ENCODE measurements at regions not wholly inside any gene's neighbourhood (a gene's known extent, or its start where the extent isn't known, plus 50 kb on each side); places are given as distances from the start of the nearest gene placed in this dataset.

- Mint-ChIP-seq H3K27ac (no peak overlapping the region), H3K4me1 (no peaks in the 10 kb centered on the region), H3K36me3 (no peaks in the 10 kb centered on the region), H3K27me3 (ENCODE audit: low read depth in 3 of 3) (peaks cover 0 to 3% (median 2%) of the 10 kb centered on the region in 3 donors), H3K9me3 (peaks cover 0 to 26% (median 5%) of the 10 kb centered on the region in 6 donors), H3K4me3 (no peak overlapping the region)
- DNase-seq, result no peak
Measured at GRCh38 chr1:102084771-102085535, 88.2 kb upstream of the OLFM3 start.

GRCh38 chr1:102083192-102083591, 86.5 kb upstream of the OLFM3 start:
- H3K9me3 Mint-ChIP-seq, result peaks cover 0 to 31% (median 10%) of the 10 kb centered on the region in 6 donors

DNA sequence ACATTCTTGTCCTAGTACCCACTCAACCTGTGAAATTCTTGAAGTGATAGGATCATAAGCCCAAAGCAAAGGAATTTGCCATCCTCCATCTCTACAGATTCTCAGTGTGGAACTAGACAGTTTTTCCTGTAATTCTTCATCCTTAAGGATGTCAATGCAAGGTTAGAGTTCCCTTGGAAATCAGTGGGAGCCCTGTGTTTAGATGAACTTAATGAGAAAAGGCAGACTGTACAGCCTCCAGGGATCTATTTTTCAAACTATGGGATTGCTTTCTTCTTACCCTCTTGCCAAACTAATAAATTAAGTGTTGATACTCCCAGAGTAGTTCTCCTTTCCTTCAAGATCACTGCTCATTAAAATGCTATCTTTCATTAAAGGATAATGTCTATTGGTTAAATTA, 78.1 kb upstream of the OLFM3 start:
- Mint-ChIP-seq H3K36me3 (no peaks in the 10 kb centered on the region), H3K27me3 (ENCODE audit: low read depth in 3 of 3) (peaks cover 0 to 1% (median 0%) of the 10 kb centered on the region in 3 donors), H3K9me3 (peaks cover 3 to 29% (median 9%) of the 10 kb centered on the region in 6 donors), H3K27ac (no peak overlapping the region), H3K4me1 (no peaks in the 10 kb centered on the region), H3K4me3 (no peak overlapping the region)
- DNase-seq, result no peak

More at GRCh38 chr1:102083192-102083591, 86.5 kb upstream of the OLFM3 start:
- H3K4me3 Mint-ChIP-seq, result no peak overlapping the region
- no peak overlapping the region for H3K27ac Mint-ChIP-seq
- H3K27me3 Mint-ChIP-seq (ENCODE audit: low read depth in 3 of 3), result peaks cover 0 to 3% (median 1%) of the 10 kb centered on the region in 3 donors
- no peaks in the 10 kb centered on the region for H3K36me3 Mint-ChIP-seq
- H3K4me1 Mint-ChIP-seq, result no peaks in the 10 kb centered on the region
- no peak for DNase-seq

DNA sequence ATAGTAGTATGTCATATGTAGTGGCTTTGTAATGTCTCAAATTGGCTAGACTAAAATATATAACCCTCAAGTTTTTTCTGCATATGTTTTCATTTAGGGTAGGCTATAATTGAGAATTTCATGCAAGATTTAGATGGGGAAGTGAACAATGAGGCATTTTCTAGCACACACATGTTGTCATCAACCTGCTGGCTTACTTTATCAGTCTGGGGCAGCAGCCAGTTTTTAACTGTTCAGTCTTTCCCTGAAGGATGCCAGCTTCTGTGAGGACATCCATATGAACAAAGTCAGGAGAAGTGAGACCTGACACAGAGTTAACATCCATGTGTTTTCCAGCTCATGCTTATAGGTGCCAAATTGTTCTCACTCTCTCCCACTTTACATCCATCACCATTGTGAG, 74.7 kb upstream of the OLFM3 start:
- H3K4me3 Mint-ChIP-seq, result no peak overlapping the region
- H3K36me3 Mint-ChIP-seq, result no peaks in the 10 kb centered on the region
- H3K9me3 Mint-ChIP-seq, result peaks cover 0 to 17% (median 6%) of the 10 kb centered on the region in 6 donors
- H3K4me1 Mint-ChIP-seq, result no peaks in the 10 kb centered on the region
- peaks cover 0 to 1% (median 0%) of the 10 kb centered on the region in 3 donors for H3K27me3 Mint-ChIP-seq (ENCODE audit: low read depth in 3 of 3)
- no peak overlapping the region for H3K27ac Mint-ChIP-seq
- DNase-seq, result no peak

DNA sequence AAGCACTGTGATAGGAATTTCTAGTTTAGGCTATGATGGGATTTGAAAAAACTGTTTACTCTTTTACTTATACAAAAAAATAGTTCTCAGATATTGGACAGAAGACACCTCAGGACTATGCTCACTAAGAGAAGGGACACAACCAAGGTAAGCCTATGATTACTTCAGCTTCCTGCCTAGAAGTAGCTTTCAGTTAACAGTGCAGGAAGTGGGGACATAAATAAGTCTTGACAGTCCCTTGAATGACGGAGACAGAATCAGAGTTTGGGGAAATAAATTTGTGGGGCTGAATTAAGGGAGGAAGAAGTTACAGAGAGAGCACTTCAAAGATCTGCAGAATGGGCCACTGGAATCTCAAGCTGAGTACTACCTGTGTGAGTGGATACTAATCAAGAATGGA, 53.8 kb upstream of the OLFM3 start:
- Mint-ChIP-seq H3K4me3 (no peak overlapping the region), H3K36me3 (no peaks in the 10 kb centered on the region), H3K27ac (no peak overlapping the region), H3K27me3 (ENCODE audit: low read depth in 3 of 3) (peaks cover 0 to 1% (median 0%) of the 10 kb centered on the region in 3 donors), H3K4me1 (no peaks in the 10 kb centered on the region), H3K9me3 (peaks cover 2 to 37% (median 10%) of the 10 kb centered on the region in 6 donors)
- DNase-seq, result no peak

GRCh38 chr1:102047724-102048123, 51.0 kb upstream of the OLFM3 start:
- DNase-seq, result no peak
- Mint-ChIP-seq H3K9me3 (peaks cover 2 to 27% (median 11%) of the 10 kb centered on the region in 6 donors), H3K4me3 (no peak overlapping the region), H3K4me1 (no peaks in the 10 kb centered on the region), H3K27me3 (ENCODE audit: low read depth in 3 of 3) (peaks cover 0 to 1% (median 0%) of the 10 kb centered on the region in 3 donors), H3K27ac (no peak overlapping the region), H3K36me3 (no peaks in the 10 kb centered on the region)
